Brain pericyte (primary cell): ENCODE measurements at regions not wholly inside any gene's neighbourhood (a gene's known extent, or its start where the extent isn't known, plus 50 kb on each side); places are given as distances from the start of the nearest gene placed in this dataset.
"Not testable (repeated sequence)": the region's sequence is repeated elsewhere in the genome, so short reads cannot be mapped to it uniquely, and the experiment has no call there.

Experiments used
- DNase-seq: peaks from one replicate; pipeline ENCODE4 v3.0.0-alpha.2; 2012; ENCODE audit warnings: low read depth, low spot score

- DNase-seq, result no peak
Measured at GRCh38 chr3:164144824-164145223, 933.5 kb downstream of the SI start.

GRCh38 chr3:164132878-164133277 is 945.4 kb downstream of the SI start:
- no peak for DNase-seq

- no peak for DNase-seq
Measured at GRCh38 chr3:164113371-164114332, 964.6 kb downstream of the SI start.

DNA sequence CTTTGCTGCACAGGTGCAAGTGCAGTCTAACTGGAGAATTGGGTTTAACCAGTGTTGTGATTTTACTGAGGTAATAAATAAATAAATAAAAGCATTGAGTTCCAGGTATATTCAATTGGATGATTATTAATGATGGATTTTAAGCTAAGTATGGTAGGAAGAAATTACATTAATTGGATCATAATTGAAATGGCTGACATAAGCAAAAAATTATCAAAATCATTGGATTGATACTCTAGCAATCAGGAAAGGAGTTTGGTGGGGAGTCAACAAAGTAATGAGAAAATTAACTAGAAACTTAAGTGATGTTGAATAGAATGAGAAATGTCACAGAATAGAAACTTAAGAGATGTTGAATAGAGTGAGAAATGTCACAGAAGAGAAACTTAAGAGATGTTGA is 981.9 kb downstream of the SI start:
- DNase-seq, result no peak

DNA sequence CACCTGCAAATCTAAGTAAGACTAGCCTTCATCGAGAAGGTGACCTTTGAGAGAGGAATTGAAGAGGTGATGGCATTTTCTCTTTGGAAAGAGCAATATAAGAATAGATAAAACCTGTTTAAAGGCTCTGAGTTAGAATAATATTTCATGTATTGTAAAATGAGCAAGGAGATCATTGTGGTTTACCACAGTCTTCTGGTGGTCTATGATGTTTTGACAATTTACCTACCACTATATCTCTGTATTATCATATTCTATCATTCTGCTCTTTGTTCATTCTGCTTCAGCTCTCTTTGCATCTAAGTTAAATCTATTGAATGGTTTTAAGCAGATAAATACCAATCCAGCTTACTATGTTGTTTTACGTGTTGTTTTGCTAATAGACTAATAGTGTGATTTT is 982.3 kb downstream of the SI start:
- DNase-seq, result no peak

DNA sequence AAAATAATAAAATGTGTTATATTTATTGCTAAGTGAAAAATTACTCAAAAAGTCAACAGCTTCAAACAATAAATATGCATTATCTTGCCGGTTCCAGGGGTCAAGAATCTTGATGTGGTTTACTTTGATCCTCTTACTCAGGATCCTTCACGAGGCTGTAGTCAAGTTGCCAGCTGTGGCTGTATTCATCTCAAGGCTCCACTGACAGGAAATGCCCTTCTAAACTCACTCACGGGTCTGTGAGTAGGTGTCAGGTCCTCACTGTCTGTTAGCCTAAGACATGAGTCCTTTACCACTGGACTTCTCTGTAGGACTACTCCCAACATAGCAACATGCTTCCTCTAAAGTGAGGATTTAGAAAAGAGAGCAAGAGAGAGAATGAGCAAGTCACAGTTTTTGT is 983.0 kb downstream of the SI start:
- no peak for DNase-seq

DNA sequence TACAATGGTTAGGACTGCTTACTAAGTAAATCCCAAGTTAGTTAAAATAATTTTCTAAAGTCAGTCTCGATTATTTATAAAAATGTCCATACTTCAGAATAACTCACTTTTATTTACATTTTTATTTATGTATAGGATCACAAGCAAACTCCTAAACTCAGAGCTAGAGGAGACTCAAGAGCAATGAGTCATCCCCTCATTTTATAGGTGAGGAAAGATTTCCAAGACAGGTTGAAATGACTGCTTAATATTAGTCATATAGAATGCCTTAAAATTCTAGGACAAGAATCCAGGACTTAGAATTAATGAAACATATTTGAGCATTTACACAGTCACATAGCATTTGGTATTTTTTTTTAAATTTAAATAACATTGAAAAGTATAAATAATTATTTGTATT is 983.8 kb downstream of the SI start:
- DNase-seq, result no peak

DNA sequence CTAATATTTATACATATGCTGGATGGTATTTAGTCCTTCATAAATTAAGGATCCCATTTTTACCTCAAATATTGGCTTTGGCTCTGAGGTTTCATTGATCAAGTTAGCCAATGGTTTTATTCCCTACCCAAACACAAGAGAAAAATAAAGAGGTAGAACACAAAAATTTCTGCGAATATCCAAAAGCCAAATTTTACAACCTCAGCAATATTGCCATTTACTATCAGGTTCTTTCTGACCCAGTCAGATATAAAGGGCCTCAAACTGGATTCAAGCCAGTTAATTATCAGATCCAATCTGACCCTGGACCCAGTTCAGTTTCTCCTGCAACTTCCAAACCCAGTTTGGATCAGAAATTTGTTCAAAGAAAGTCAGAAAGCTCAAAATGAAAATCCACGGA is 998.1 kb downstream of the SI start:
- no peak for DNase-seq

GRCh38 chr3:164064298-164064697 is 1014.0 kb downstream of the SI start:
- no peak for DNase-seq

- no peak for DNase-seq
Measured at GRCh38 chr3:164060923-164061322, 1017.4 kb downstream of the SI start.

DNA sequence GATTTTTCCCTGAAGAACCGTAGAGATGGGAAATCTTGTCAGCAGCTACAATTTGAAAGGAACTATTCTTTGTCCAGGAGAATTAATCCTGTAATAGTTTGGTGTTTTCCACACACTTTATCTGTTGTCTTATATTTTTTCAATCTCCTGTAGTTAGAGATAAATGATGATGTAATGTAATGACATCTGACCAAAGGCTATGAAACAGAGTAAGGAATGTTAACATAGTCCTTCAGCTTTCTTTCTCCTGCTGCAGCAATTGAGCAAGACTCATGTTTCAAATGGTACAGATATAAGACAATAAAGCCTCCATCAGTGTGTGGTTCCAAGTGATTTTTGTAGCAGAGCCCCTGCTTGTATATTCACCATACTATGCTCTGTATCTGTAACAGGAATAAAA is 1028.4 kb downstream of the SI start:
- DNase-seq, result no peak

DNA sequence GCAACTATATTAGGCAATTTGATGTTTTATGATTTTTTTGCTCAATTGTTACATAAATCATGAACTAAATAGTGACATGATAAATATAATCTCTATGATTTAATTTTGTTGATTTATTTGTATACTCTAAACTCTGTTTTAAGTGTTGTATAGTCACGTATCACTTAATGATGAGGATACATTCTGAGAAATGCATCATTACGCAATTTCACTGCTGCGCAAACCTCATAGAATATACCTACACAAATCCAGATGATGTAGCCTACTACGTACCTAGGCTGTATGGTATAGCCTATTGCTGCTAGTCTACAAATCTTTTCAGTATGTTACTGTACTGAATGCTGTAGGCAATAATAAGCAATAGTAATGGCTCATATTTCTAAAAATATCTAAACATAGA is 1029.8 kb downstream of the SI start:
- DNase-seq, result no peak

DNA sequence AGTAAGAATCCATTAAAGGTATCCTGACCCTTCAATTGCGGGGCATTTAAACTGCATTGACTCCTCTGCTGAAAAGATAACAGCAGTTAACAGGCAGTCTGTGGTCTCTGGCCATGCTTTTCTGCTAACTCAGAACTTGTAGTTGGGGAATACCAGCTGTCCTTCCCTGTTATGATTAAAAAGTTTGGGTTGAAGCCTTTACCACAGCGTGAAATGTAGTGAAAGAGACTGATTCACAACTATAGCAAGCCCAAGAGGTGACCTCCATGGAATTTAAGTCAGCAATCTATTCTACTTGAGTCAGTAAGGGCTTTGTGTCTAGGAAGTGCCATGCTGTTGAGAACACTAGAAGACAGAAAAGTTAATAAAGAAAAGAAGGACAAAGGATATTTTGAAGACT is 1037.3 kb downstream of the SI start:
- no peak for DNase-seq

GRCh38 chr3:164030194-164030593 is 1048.1 kb downstream of the SI start:
- no peak for DNase-seq

DNA sequence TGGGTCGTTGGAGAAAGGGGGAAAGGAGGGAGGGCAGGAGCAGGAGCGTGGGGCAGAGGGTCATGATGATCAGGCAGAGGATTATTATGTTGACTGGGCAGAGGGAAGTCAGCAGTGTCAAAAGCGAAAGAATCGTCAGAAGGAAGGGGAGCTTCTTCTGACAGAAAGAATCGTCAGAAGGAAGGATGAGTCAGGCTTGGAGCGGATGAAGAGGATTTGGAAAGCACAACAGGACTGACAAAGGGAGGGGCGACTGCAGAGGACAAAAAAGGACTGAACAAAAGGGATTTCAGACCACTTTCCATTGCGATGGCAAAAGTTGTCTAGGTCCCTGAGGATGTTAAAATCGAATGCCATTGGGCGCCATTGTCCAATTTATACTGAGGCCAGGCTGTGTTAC is 1053.5 kb downstream of the SI start:
- no peak for DNase-seq

DNA sequence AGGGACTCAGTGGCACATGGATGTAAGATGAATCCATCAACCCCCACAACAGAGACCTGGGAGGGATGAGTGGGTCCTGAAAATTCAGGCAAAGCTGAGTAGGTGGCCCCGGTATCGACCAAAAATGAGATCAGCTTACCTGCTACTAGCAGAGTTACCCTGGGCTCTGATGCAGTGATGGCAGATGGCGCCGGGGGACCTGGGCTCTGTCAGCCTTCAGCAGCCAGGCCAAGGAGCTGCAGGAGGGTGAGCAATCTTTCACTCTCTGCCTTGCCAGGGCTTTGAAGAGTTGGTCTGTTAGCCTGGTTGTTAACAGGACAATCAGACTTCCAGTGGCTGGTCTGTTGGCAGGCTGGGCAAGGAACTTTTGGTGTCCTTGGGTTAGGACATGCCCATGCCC is 1054.8 kb downstream of the SI start:
- DNase-seq, result no peak

GRCh38 chr3:164018500-164018899 is 1059.8 kb downstream of the SI start:
- DNase-seq, result no peak

DNA sequence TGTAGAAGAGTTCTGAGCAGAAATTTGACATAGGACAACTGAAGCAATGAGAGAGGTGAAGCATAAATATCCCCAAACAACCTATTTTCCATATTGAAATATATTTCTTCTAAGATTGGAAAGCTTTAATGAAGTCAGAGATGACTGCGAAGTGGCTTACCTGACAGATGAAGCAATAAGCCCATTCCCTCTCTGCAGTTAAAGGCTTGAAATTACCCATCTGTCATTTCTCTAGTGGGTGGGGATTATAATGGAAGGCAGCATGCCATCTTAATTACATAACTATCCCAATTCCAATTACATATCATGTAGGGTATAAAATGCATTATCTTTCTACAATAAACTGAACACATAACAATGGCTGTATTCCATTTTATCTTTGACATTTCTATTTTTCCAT is 1070.5 kb downstream of the SI start:
- no peak for DNase-seq

GRCh38 chr3:164004205-164004604 is 1074.1 kb downstream of the SI start:
- no peak for DNase-seq

DNA sequence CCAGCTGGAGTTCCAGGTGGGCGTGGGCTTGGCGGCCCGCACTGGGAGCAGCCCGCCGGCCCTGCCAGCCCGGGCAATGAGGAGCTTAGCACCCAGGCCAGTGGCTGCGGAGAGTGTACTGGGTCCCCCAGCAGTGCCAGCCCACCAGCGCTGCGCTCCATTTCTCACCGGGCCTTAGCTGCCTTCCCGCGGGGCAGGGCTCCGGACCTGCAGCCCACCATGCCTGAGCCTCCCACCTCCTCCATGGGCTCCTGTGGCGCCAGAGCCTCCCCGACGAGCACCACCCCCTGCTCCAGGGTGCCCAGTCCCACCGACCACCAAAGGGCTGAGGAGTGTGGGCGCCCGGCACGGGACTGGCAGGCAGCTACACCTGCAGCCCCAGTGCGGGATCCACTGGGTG is 1075.3 kb downstream of the SI start:
- DNase-seq, result not testable (repeated sequence)

DNA sequence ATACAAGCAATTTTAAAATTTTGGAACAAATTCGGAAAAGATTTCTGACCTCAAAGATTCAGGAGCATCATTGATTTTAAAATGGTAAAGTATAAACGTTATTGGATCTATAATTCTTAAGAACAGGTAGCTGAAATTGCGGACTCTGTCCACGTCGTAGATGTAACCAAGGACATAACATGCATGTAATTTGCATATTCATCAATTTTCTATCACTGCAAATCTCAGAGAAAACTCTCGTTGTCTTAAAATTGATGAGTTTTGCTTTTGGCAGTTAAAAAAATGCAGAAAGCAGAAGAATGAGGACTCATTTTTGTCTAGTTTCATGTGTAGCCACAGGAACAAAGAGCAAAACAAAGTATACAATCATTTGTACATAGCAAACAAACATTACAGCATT is 1094.4 kb downstream of the SI start:
- DNase-seq, result no peak

DNA sequence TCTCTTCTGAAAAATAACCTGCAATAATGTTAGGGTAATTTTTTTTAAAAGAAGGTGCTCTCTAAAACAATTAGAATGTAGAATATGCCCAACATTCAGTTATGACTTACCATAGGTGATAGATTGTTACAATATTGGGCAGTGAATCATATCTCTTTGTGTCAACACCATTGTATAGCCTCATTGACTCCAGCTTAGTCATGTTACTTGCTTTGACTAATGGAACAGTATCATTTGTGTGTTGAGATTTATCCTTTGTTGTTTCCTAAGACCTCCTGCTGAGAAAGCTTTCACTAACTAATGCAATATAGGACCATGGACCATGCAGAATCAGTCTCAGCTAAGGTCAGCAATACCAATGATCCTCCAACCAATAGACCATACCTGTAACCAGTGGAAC is 1106.4 kb downstream of the SI start:
- no peak for DNase-seq

GRCh38 chr3:163957072-163957471 is 1121.2 kb downstream of the SI start:
- no peak for DNase-seq

GRCh38 chr3:163953526-163953925 is 1124.8 kb downstream of the SI start:
- no peak for DNase-seq
